Uterus (tissue), 3 donors: ENCODE measurements at regions not wholly inside any gene's neighbourhood (a gene's known extent, or its start where the extent isn't known, plus 50 kb on each side); places are given as distances from the start of the nearest gene placed in this dataset.

Source experiments
- DNase-seq, 2 donors: peaks; one replicate each; pipeline ENCODE4 v3.0.0-alpha.2; 2019 to 2020
- H3K27ac ChIP-seq, 2 donors: fragments of 200-600 bp; sonication (generic); 1 replicate in 1 of 2; 2 replicates in 1 of 2; pipeline ENCODE4 v1.5.1; 2016 to 2018
- H3K27me3 ChIP-seq, 2 donors: fragments of 200-600 bp; sonication (generic); one replicate each; pipeline ENCODE4 v1.5.1; 2018 to 2019; ENCODE audit warnings: control low read depth in 1 of 2
- H3K36me3 ChIP-seq, 2 donors: fragments of 200-600 bp; sonication (generic); one replicate each; pipeline ENCODE4 v1.5.1; 2019; ENCODE audit warnings: control low read depth in 1 of 2
- H3K4me1 ChIP-seq, 2 donors: fragments of 200-600 bp; sonication (generic); one replicate each; pipeline ENCODE4 v1.5.1; 2018 to 2019; ENCODE audit warnings: control low read depth in 1 of 2
- H3K4me3 ChIP-seq, 2 donors: fragments of 200-600 bp; sonication (generic); 1 replicate in 1 of 2; 2 replicates in 1 of 2; pipeline ENCODE4 v1.5.1; 2018 to 2019; ENCODE audit warnings: mild to moderate bottlenecking in 1 of 2
- H3K9me3 ChIP-seq, 2 donors: fragments of 200-600 bp; sonication (generic); one replicate each; pipeline ENCODE4 v1.5.1; 2019; ENCODE audit warnings: control low read depth in 1 of 2
- POLR2A ChIP-seq, 2 donors: fragments of 450-650 bp; IDR thresholded peaks; one replicate each; pipeline ENCODE4 v1.6.1; 2016; ENCODE audit warnings: antibody characterized with exemption in 2 of 2, mild to moderate bottlenecking in 1 of 2, moderate library complexity in 1 of 2
- intact Hi-C: fragments of 100-400 bp; cut with DNase I; formaldehyde crosslinking; loops from one replicate; pipeline ENCODE4 v1.15.1; 2023; ENCODE audit warnings: low total_unique reads
- TF ChIP-seq, protein P1 (sequence below), 4 experiments: fragments of 200-600 bp in 2 of 4; fragments of 450-650 bp in 2 of 4; sonication (generic) in 2 of 4; IDR thresholded peaks; one replicate each; pipeline ENCODE4 v1.5.1; 2016 to 2019; ENCODE audit warnings: antibody characterized with exemption in 4 of 4, mild to moderate bottlenecking in 2 of 4, moderate library complexity in 1 of 4
- donor health status: DM: yes; HTN: yes; CAD: no.

DNA sequence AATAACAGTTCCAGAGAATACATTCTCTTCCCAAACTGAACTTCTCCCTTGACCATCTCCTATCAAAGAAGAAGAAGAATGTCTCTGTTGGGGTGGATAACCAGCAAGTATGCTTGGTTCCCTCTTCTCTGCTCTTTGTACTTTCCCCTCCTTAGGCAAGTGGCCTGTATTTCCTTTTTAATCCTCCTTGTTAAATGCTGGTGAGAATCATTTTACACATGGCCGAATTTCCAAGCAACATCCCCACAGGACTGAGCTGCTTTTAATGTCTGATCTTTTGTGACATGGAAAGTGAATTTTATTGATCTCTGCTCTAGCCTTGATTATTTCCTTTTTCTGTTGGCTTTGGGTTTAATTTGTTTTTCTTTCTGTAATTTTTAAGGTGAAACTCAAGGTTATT, 336.7 kb downstream of the DUSP10 start:
- intact Hi-C loops = no loop called here
- Histone ChIP-seq H3K27ac (no peak overlapping the region), H3K4me1 (no peaks in the 10 kb centered on the region), H3K4me3 (no peak overlapping the region), H3K9me3 (no peaks in the 10 kb centered on the region), H3K36me3 (no peaks in the 10 kb centered on the region), H3K27me3 (no peaks in the 10 kb centered on the region)
- DNase-seq = no peak
- TF ChIP-seq, protein P1, sequence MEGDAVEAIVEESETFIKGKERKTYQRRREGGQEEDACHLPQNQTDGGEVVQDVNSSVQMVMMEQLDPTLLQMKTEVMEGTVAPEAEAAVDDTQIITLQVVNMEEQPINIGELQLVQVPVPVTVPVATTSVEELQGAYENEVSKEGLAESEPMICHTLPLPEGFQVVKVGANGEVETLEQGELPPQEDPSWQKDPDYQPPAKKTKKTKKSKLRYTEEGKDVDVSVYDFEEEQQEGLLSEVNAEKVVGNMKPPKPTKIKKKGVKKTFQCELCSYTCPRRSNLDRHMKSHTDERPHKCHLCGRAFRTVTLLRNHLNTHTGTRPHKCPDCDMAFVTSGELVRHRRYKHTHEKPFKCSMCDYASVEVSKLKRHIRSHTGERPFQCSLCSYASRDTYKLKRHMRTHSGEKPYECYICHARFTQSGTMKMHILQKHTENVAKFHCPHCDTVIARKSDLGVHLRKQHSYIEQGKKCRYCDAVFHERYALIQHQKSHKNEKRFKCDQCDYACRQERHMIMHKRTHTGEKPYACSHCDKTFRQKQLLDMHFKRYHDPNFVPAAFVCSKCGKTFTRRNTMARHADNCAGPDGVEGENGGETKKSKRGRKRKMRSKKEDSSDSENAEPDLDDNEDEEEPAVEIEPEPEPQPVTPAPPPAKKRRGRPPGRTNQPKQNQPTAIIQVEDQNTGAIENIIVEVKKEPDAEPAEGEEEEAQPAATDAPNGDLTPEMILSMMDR (IDR thresholded peaks at IDR 0.05) = no peak
- TF ChIP-seq POLR2A (IDR thresholded peaks at IDR 0.05) = no peak

DNA sequence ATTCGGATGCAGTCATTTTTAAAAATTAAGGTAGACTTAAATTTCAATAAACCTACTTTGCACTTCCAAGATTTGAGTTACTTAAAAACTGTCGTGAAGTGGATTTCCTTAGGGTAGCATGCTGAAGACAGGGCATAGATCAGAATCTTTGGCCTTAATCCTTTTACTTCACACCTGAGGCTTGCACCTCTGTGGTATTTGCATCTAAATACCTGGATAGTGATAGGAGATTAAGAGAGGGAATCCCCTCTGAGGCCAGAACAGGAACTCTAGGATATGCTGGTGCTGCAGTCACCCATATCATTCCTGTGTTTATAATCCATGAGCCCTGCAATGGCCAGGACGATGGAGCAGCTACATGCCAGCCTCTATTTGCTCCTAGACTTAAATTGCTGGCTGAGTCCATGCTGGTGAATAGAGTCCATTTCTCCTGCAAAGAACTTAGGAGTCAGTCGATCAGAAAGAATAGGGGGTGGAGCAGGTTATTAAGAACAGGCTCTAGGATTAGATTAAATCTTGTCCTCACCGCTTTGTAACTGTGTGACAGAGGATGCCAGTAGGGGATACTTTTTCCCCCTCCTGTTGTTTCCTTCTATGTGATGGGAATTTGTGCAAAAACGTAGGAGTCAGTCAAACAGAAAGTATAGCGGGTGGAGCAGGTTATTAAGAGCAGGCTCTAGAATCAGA, 333.6 kb downstream of the DUSP10 start:
- no peaks in the 10 kb centered on the region for H3K27me3 ChIP-seq
- H3K4me3 ChIP-seq = no peak overlapping the region
- H3K36me3 ChIP-seq = no peaks in the 10 kb centered on the region
- no peak overlapping the region for H3K27ac ChIP-seq
- H3K9me3 ChIP-seq = no peaks in the 10 kb centered on the region
- TF ChIP-seq, protein P1 (IDR thresholded peaks at IDR 0.05) = no peak
- no peak for TF ChIP-seq POLR2A (IDR thresholded peaks at IDR 0.05)
- no peak for DNase-seq
- intact Hi-C loops = no loop called here
- H3K4me1 ChIP-seq = no peaks in the 10 kb centered on the region

DNA sequence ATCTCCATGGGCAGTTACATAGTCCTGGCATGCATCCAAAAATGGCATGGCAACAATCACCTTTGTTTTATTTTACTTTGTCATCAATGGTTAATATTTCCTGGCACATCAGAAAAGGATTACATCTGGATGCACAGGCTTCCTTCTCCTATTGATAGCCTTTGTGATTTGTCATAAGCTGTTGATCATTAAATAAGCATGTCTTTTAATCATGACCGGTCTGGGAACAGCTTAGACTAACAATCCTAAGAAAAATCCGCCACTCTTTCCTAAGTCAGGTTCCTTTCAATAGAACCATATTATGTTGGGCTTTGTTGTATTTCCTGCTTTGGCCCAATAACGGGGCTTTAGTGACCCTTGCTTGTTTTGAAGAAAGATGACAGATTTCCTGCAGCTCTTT, 330.6 kb downstream of the DUSP10 start:
- DNase-seq = no peak
- H3K9me3 ChIP-seq = no peaks in the 10 kb centered on the region
- H3K27me3 ChIP-seq = no peaks in the 10 kb centered on the region
- H3K27ac ChIP-seq = no peak overlapping the region
- intact Hi-C loops = no loop called here
- no peaks in the 10 kb centered on the region for H3K4me1 ChIP-seq
- H3K36me3 ChIP-seq = no peaks in the 10 kb centered on the region
- TF ChIP-seq POLR2A (IDR thresholded peaks at IDR 0.05) = no peak
- TF ChIP-seq, protein P1 (IDR thresholded peaks at IDR 0.05) = no peak
- no peak overlapping the region for H3K4me3 ChIP-seq

DNA sequence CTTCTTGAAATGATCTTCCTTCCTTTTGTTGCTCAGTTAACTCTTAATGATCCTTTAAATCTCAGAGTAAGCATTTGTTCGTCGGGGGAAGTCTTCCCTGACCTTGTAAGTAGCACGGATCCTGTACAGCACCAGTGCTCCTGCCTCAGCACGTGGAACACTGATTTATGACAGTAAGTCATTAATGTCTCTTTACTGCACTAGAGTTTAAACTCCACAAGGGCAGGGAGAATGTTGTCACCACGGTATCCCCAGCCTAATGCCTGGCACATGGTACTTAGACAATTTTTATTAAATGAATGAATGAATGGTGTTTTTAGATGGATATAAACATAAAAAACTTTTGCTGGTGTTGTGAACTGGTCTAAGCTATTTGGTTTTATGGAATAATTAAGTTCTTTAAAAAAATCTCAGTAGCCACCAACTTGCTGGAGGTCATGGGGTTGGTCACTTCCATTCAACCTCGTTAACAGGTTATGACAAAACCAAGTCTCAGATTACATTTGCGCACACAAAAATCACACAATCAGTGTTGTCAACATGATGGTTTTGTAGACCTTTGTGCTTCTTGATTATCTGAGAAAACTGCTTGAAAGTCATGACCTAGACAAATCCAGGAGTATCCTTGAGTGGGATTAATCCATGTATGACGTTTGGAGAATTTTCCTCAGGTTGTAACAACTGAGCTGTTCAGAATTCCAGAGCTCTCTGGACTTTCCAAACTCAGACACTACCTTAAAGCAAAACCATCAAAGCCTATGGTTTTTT, 326.9 kb downstream of the DUSP10 start:
- intact Hi-C loops = no loop called here

DNA sequence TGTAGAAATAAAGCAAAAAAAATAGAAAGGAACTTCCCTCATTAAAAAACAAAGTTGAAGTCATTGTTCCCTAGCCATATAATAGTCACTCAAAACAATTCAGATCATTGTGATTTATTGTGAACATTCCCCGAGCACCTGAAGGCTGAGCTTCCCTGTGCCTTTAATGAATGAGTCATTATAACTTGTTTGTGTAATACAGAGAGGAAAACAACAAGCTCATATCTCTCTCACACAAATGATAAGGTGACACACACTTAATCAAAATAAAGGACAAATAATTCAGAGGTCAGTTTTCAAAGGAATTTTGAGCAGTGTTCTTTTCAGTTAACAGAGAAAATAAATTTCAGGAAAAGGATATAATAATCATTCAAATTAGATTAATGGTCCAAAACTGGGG, 326.2 kb downstream of the DUSP10 start:
- intact Hi-C loops = no loop called here
- TF ChIP-seq, protein P1 (IDR thresholded peaks at IDR 0.05) = no peak
- no peak for TF ChIP-seq POLR2A (IDR thresholded peaks at IDR 0.05)
- Histone ChIP-seq H3K4me3 (no peak overlapping the region), H3K4me1 (no peaks in the 10 kb centered on the region), H3K9me3 (no peaks in the 10 kb centered on the region), H3K27me3 (no peaks in the 10 kb centered on the region), H3K36me3 (no peaks in the 10 kb centered on the region), H3K27ac (no peak overlapping the region)
- DNase-seq = no peak

More for the DNA sequence above, 326.9 kb downstream of the DUSP10 start:
- H3K36me3 ChIP-seq = no peaks in the 10 kb centered on the region
- no peak for TF ChIP-seq POLR2A (IDR thresholded peaks at IDR 0.05)
- TF ChIP-seq, protein P1 (IDR thresholded peaks at IDR 0.05) = no peak
- H3K27ac ChIP-seq = no peak overlapping the region
- no peaks in the 10 kb centered on the region for H3K27me3 ChIP-seq
- no peaks in the 10 kb centered on the region for H3K9me3 ChIP-seq
- DNase-seq = no peak
- H3K4me3 ChIP-seq = no peak overlapping the region
- no peaks in the 10 kb centered on the region for H3K4me1 ChIP-seq
